ENCODE measurements at regions not wholly inside any gene's neighbourhood (a gene's known extent, or its start where the extent isn't known, plus 50 kb on each side); places are given as distances from the start of the nearest gene placed in this dataset.

- no peak for TF ChIP-seq CTCF (conservative IDR thresholded peaks at IDR 0.05; ENCODE audit: low read length)
- no peak for TF ChIP-seq EZH2phosphoT487 (IDR thresholded peaks at IDR 0.05; ENCODE audit: borderline replicate concordance)
Observed at GRCh38 chr1:244953901-244954300, 89.6 kb upstream of the HNRNPU start.

Measured in Loucy (cell line).